Hepatocyte (in vitro differentiated cells): ENCODE measurements at regions not wholly inside any gene's neighbourhood (a gene's known extent, or its start where the extent isn't known, plus 50 kb on each side); places are given as distances from the start of the nearest gene placed in this dataset.

ENCODE experiments used
- EZH2 ChIP-seq: fragments of 200-600 bp; sonication (generic); IDR thresholded peaks from 2 replicates; pipeline ENCODE4 v1.6.1; 2016; ENCODE audit warnings: antibody characterized with exemption, mild to moderate bottlenecking, borderline replicate concordance
- TF ChIP-seq, protein P1 (sequence below): fragments of 200-600 bp; sonication (generic); IDR thresholded peaks from 2 replicates; pipeline ENCODE4 v1.5.1; 2016; ENCODE audit warnings: antibody characterized with exemption, mild to moderate bottlenecking; ENCODE audit not compliant: poor library complexity

DNA sequence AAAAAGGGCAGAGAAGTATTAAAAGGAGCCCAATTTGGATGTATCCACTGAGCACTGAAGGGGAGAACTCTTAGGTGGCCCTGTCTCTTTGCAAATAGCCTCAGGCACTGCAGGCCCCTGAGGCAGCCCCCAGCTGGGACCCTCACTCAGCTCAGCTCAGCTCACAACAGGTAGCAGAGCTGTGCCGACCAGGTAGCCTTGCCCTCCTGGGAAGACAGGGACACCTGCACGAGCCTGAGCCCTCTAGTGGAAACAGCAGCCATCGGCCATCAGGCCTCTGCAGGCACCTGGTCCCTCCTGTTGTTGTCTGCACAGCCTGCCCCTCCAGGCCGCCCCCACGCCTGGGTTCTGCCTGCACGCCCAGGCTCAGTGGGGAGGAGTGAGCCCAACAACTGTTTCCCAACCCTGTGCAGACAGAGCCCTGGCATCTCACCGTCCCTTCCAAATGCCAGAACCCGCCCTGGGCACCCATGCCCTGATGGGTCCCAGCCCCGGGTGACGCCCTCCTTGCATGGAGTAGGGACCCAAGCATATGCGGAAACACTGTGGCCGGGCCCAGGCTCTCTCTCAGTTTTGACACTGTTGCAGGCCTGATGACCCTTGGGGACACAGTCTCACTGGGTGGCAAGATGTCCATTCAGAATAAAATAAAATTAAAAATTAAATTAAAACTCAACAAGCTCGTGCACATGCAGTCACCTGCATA, 60.0 kb upstream of the AJAP1 start:
- TF ChIP-seq, protein P1, sequence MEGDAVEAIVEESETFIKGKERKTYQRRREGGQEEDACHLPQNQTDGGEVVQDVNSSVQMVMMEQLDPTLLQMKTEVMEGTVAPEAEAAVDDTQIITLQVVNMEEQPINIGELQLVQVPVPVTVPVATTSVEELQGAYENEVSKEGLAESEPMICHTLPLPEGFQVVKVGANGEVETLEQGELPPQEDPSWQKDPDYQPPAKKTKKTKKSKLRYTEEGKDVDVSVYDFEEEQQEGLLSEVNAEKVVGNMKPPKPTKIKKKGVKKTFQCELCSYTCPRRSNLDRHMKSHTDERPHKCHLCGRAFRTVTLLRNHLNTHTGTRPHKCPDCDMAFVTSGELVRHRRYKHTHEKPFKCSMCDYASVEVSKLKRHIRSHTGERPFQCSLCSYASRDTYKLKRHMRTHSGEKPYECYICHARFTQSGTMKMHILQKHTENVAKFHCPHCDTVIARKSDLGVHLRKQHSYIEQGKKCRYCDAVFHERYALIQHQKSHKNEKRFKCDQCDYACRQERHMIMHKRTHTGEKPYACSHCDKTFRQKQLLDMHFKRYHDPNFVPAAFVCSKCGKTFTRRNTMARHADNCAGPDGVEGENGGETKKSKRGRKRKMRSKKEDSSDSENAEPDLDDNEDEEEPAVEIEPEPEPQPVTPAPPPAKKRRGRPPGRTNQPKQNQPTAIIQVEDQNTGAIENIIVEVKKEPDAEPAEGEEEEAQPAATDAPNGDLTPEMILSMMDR: peak; percentile 28
- no peak for TF ChIP-seq EZH2
